Mesendoderm (in vitro differentiated cells): ENCODE measurements at regions not wholly inside any gene's neighbourhood (a gene's known extent, or its start where the extent isn't known, plus 50 kb on each side); places are given as distances from the start of the nearest gene placed in this dataset.

Experiments
- DNase-seq: peaks from one replicate; pipeline ENCODE4 v3.0.0; 2013
- H2AK5ac ChIP-seq: 2 replicates; pipeline ENCODE4 v1.6.1; 2013; ENCODE audit warnings: low read length, inconsistent platforms
- H2BK120ac ChIP-seq: 2 replicates; pipeline ENCODE4 v1.6.1; 2013; ENCODE audit warnings: low read depth, mild to moderate bottlenecking, low read length, moderate library complexity, mixed read lengths
- H2BK15ac ChIP-seq: replicated peaks from 2 replicates; pipeline ENCODE4 v1.6.1; 2013; ENCODE audit warnings: low read depth, mild to moderate bottlenecking, moderate library complexity
- H2BK5ac ChIP-seq: 2 replicates; pipeline ENCODE4 v1.6.1; 2013; ENCODE audit warnings: low read length, inconsistent platforms
- H3K18ac ChIP-seq: 2 replicates; pipeline ENCODE4 v1.6.1; 2013; ENCODE audit warnings: mild to moderate bottlenecking, low read length, mixed read lengths
- H3K23ac ChIP-seq: one replicate; pipeline ENCODE4 v1.6.1; 2013; ENCODE audit warnings: low read length
- H3K27ac ChIP-seq: 2 replicates; pipeline ENCODE4 v1.5.1; 2013; ENCODE audit warnings: low read depth, mild to moderate bottlenecking, inconsistent platforms, low read length, moderate library complexity
- H3K27me3 ChIP-seq: 2 replicates; pipeline ENCODE4 v1.6.1; 2013; ENCODE audit warnings: low read length, control low read depth, mild to moderate bottlenecking, inconsistent platforms; ENCODE audit not compliant: insufficient read depth, poor library complexity
- H3K36me3 ChIP-seq: 2 replicates; pipeline ENCODE4 v1.6.1; 2013; ENCODE audit warnings: low read length, inconsistent platforms; ENCODE audit not compliant: control insufficient read depth, insufficient read depth
- H3K4ac ChIP-seq: one replicate; pipeline ENCODE4 v1.6.1; 2013; ENCODE audit warnings: low read depth, mild to moderate bottlenecking, low read length, moderate library complexity
- H3K4me1 ChIP-seq: 2 replicates; pipeline ENCODE4 v1.6.1; 2013; ENCODE audit warnings: low read depth, low read length, inconsistent platforms; ENCODE audit not compliant: control insufficient read depth
- H3K4me2 ChIP-seq: 2 replicates; pipeline ENCODE4 v1.6.1; 2013; ENCODE audit warnings: low read length
- H3K4me3 ChIP-seq: 2 replicates; pipeline ENCODE4 v1.5.1; 2013; ENCODE audit warnings: mild to moderate bottlenecking, low read length
- H3K56ac ChIP-seq: one replicate; pipeline ENCODE4 v1.6.1; 2013; ENCODE audit warnings: low read length
- H3K79me1 ChIP-seq: 2 replicates; pipeline ENCODE4 v1.6.1; 2013; ENCODE audit warnings: low read length, inconsistent platforms
- H3K79me2 ChIP-seq: 2 replicates; pipeline ENCODE4 v1.6.1; 2013; ENCODE audit warnings: mild to moderate bottlenecking, low read length; ENCODE audit not compliant: control insufficient read depth, insufficient read depth
- H3K9ac ChIP-seq: 2 replicates; pipeline ENCODE4 v1.6.1; 2013; ENCODE audit warnings: low read length, inconsistent platforms
- H4K5ac ChIP-seq: one replicate; pipeline ENCODE4 v1.6.1; 2013; ENCODE audit warnings: low read length
- H4K8ac ChIP-seq: one replicate; pipeline ENCODE4 v1.6.1; 2013; ENCODE audit warnings: low read depth, mild to moderate bottlenecking, control low read depth, low read length, moderate library complexity
- WGBS: extraction: QIAGEN DNeasy Blood & Tissue Kit; methylation state at CpG from one replicate; pipeline ENCODE4 v1.1.7; 2013; ENCODE audit warnings: low lambda C conversion rate, missing lambda C conversion rate; ENCODE audit not compliant: insufficient coverage; ENCODE audit errors: extremely low coverage; 5-methylcytosine and 5-hydroxymethylcytosine counted together

GRCh38 chr14:61934385-61934784 lies 172.2 kb downstream of the SNAPC1 start:
- Histone ChIP-seq H3K4me1 (peaks cover 11% of the 10 kb centered on the region), H3K27me3 (no peaks in the 10 kb centered on the region), H4K5ac (no peak overlapping the region), H3K4ac (no peak overlapping the region), H3K23ac (no peak overlapping the region), H3K79me1 (no peaks in the 10 kb centered on the region), H3K79me2 (no peaks in the 10 kb centered on the region), H2AK5ac (no peak overlapping the region), H3K9ac (no peak overlapping the region), H4K8ac (no peak overlapping the region), H2BK5ac (no peak overlapping the region), H2BK15ac (no peak overlapping the region), H3K56ac (no peak overlapping the region), H3K4me2 (no peak overlapping the region), H3K36me3 (no peaks in the 10 kb centered on the region), H3K18ac (no peak overlapping the region), H3K27ac (no peak overlapping the region), H3K4me3 (no peak overlapping the region), H2BK120ac (no peak overlapping the region)
- DNase-seq, result no peak
- WGBS, result no CpG with 5 or more reads among the region's 3 CpGs

- no CpG with 5 or more reads among the region's 2 CpGs for WGBS
- H3K18ac ChIP-seq, result peak overlapping the region; percentile 41
- H4K8ac ChIP-seq, result no peak overlapping the region
- no peak overlapping the region for H3K4me2 ChIP-seq
- no peak overlapping the region for H3K4me3 ChIP-seq
- H2BK5ac ChIP-seq, result no peak overlapping the region
- no peaks in the 10 kb centered on the region for H3K27me3 ChIP-seq
- H3K56ac ChIP-seq, result no peak overlapping the region
- H3K79me2 ChIP-seq, result no peaks in the 10 kb centered on the region
- no peak overlapping the region for H3K4ac ChIP-seq
- no peak overlapping the region for H3K23ac ChIP-seq
- H2AK5ac ChIP-seq, result no peak overlapping the region
- H3K27ac ChIP-seq, result no peak overlapping the region
- no peaks in the 10 kb centered on the region for H3K36me3 ChIP-seq
- H3K79me1 ChIP-seq, result no peaks in the 10 kb centered on the region
- peak; percentile 29 for DNase-seq
- no peak overlapping the region for H2BK120ac ChIP-seq
- H2BK15ac ChIP-seq, result no peak overlapping the region
- peaks cover 7% of the 10 kb centered on the region for H3K4me1 ChIP-seq
- H4K5ac ChIP-seq, result no peak overlapping the region
- no peak overlapping the region for H3K9ac ChIP-seq
Observed at GRCh38 chr14:61939776-61940175, 177.6 kb downstream of the SNAPC1 start.

- no peak overlapping the region for H2BK15ac ChIP-seq
- no peak overlapping the region for H3K23ac ChIP-seq
- H2BK5ac ChIP-seq, result no peak overlapping the region
- no peaks in the 10 kb centered on the region for H3K79me2 ChIP-seq
- DNase-seq, result peak; percentile 93
- peaks cover 7% of the 10 kb centered on the region for H3K4me1 ChIP-seq
- H3K27ac ChIP-seq, result no peak overlapping the region
- no peak overlapping the region for H3K56ac ChIP-seq
- H2AK5ac ChIP-seq, result no peak overlapping the region
- no peak overlapping the region for H3K9ac ChIP-seq
- no peaks in the 10 kb centered on the region for H3K27me3 ChIP-seq
- H3K4me2 ChIP-seq, result no peak overlapping the region
- no peak overlapping the region for H2BK120ac ChIP-seq
- H3K36me3 ChIP-seq, result no peaks in the 10 kb centered on the region
- no peak overlapping the region for H3K4ac ChIP-seq
- no peaks in the 10 kb centered on the region for H3K79me1 ChIP-seq
- H4K8ac ChIP-seq, result no peak overlapping the region
- H3K4me3 ChIP-seq, result no peak overlapping the region
- H4K5ac ChIP-seq, result no peak overlapping the region
- no CpG with 5 or more reads among the region's 7 CpGs for WGBS
- no peak overlapping the region for H3K18ac ChIP-seq
Observed at GRCh38 chr14:61940666-61941420, 178.6 kb downstream of the SNAPC1 start.

- Histone ChIP-seq H3K36me3 (no peaks in the 10 kb centered on the region), H4K5ac (no peak overlapping the region), H3K27ac (no peak overlapping the region), H2BK5ac (no peak overlapping the region), H3K4me3 (no peak overlapping the region), H3K79me2 (no peaks in the 10 kb centered on the region), H3K18ac (no peak overlapping the region), H3K56ac (no peak overlapping the region), H2BK15ac (no peak overlapping the region), H3K79me1 (no peaks in the 10 kb centered on the region), H3K4me2 (no peak overlapping the region), H3K27me3 (no peaks in the 10 kb centered on the region), H2AK5ac (no peak overlapping the region), H4K8ac (no peak overlapping the region), H3K4ac (no peak overlapping the region), H3K4me1 (peaks cover 7% of the 10 kb centered on the region), H3K9ac (no peak overlapping the region), H3K23ac (no peak overlapping the region), H2BK120ac (no peak overlapping the region)
- no peak for DNase-seq
- WGBS, result no CpG with 5 or more reads among the region's 4 CpGs
Observed at GRCh38 chr14:61941421-61942150, 179.4 kb downstream of the SNAPC1 start.

DNA sequence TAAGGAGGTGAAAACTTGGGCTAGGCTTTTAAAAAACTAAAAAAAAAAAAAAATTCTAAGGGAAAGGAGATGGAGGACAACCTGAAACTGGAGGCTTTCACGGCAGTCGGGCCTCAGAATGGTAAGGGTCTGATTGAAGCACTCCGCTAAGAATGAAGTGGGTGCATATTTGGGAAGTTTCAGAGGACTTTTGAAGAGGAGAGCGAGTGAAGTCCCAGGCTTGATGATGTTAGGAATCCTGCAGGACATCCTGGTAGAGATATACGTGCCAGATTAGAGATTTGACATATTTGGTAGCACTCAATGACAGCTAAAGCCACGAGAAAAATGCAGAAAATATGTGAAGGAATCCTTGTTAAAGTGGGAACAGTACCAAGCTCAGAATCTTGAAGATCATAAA lies 186.2 kb downstream of the SNAPC1 start:
- no peak overlapping the region for H2BK120ac ChIP-seq
- H3K79me2 ChIP-seq, result no peaks in the 10 kb centered on the region
- no peak overlapping the region for H3K9ac ChIP-seq
- DNase-seq, result no peak
- no peak overlapping the region for H2BK5ac ChIP-seq
- no peak overlapping the region for H4K8ac ChIP-seq
- no peak overlapping the region for H2BK15ac ChIP-seq
- no peak overlapping the region for H2AK5ac ChIP-seq
- WGBS, result no CpG with 5 or more reads among the region's 6 CpGs
- H3K27ac ChIP-seq, result no peak overlapping the region
- H3K4me3 ChIP-seq, result no peak overlapping the region
- no peak overlapping the region for H3K4ac ChIP-seq
- H3K23ac ChIP-seq, result no peak overlapping the region
- H3K4me1 ChIP-seq, result no peaks in the 10 kb centered on the region
- no peaks in the 10 kb centered on the region for H3K36me3 ChIP-seq
- no peak overlapping the region for H4K5ac ChIP-seq
- H3K79me1 ChIP-seq, result no peaks in the 10 kb centered on the region
- H3K56ac ChIP-seq, result no peak overlapping the region
- no peak overlapping the region for H3K4me2 ChIP-seq
- no peaks in the 10 kb centered on the region for H3K27me3 ChIP-seq
- no peak overlapping the region for H3K18ac ChIP-seq
